GM19397 (cell line): ENCODE measurements at regions not wholly inside any gene's neighbourhood (a gene's known extent, or its start where the extent isn't known, plus 50 kb on each side); places are given as distances from the start of the nearest gene placed in this dataset.
"Not testable (repeated sequence)": the region's sequence is repeated elsewhere in the genome, so short reads cannot be mapped to it uniquely, and the experiment has no call there.

Source experiments
- ATAC-seq: cut with Tn5 transposase; IDR thresholded peaks from one replicate; pipeline ENCODE4 v1.9.1; 2021; ENCODE audit warnings: mild to moderate bottlenecking, moderate library complexity; ENCODE audit not compliant: unreplicated experiment

DNA sequence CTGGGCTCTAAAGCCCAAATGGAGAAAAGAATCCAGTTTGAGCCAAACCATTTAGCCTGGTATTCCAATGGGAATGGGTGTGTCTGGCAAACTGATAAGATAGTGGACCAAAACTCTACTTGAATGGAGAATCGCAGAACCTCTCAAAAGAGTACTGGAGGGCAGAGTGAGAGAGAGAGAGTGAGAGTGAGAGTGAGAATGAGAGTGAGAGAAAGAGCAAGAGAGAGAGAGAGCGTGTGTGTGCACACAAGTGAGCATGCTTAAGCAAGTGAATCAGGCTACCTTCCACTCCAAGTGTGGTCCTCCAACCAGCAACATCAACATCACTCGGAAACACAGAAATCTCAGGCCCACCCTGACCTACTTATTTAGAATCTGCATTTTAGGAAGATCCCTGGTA lies 58.8 kb downstream of the UQCRFS1 start:
- ATAC-seq: no peak

DNA sequence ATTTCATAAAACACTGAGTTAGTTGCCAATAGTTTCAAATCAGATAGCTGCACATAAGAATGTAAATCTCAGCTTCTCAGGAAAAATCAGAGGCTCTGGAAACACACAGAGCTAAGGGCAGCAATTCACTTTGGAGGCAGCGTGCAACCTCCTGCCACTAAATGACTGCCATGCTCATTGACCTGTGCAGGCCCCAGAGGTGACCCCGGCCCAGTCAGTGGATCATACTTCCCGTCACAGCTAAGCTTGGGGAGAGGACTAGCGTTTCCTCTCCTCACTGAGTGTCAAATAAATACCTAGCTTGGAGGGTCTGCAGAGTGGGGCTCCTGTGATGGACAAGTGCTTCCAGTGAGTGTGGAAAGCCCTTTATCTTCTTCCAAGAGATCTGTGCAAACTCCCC lies 67.2 kb downstream of the UQCRFS1 start:
- no peak for ATAC-seq

DNA sequence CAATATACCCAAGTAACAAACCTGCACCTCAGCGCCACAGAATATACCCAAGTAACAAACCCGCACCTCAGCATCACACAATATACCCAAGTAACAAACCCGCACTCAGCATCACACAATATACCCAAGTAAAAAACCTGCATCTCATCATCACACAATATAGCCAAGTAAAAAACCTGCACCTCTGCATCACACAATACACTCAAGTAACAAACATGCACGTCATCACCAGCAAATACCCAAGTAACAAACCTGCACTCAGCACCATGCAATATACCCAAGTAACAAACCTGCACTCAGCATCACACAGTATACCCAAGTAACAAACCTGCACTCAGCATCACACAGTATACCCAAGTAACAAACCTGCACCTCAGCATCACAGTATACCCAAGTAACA lies 69.8 kb downstream of the UQCRFS1 start:
- ATAC-seq: no peak

DNA sequence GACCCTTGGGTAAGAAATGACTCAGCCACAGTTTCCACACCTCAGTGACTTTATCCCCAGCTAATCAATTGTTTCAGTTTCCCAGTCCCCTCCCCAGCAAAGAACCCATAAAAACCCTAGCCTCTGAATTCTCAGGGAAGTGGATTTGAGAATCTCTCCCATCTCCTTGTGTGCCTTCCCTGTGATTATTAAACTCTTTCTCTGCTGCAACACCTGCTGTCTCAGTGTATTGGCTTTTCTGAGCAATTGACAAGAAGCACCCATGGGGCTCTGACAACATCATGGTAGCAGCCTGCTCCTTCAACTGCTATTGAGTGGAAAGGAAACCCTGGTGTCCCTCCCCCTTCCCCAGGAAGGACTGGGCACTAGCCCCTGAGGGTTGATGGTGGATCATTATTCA lies 73.7 kb downstream of the UQCRFS1 start:
- no peak for ATAC-seq

DNA sequence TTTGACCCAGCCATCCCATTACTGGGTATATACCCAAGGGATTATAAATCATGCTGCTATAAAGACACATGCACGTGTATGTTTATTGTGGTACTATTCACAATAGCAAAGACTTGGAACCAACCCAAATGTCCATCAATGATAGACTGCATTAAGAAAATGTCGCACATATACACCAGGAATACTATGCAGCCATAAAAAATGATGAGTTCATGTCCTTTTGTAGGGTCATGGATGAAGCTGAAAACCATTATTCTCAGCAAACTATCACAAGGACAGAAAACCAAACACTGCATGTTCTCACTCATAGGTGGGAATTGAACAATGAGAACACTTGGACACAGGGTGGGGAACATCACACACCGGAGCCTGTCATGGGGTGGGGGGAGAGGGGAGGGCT lies 74.7 kb downstream of the UQCRFS1 start:
- ATAC-seq: not testable (repeated sequence)

DNA sequence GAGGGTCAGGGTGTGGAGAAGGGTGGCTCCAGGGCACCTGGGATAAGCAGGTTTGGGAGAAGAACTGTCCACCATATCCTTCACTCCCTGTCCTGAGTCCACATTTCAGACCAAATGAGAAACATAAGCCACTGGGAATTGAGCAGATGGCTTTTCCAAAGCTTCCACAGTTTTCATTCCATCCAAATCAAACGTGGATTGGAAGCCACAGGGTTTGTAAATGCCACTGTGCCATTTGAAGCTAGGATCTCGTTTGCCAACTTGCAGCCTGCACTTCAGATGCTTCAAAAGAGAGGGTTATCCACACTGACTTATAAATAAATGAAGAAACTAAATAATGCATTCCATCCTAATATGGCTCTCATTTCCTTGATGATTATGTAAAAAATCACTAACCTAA lies 81.5 kb downstream of the UQCRFS1 start:
- no peak for ATAC-seq

DNA sequence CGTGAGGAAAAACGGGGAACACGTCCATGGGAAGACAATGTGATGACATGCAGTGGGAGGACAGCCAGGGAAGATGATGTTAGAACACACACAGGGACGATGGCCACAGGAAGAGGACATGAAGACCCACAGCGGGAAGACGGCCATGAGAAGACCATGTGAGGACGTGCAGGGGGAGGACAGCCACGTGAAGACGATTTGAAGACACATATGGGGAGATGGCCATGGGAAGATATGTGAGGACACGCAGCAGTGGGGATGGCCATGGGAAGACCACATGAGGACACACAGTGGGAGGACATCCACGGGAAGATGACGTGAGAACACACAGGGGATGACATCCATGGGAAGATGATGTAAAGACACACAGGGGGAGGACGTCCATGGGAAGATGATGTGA lies 83.8 kb downstream of the UQCRFS1 start:
- ATAC-seq: no peak

DNA sequence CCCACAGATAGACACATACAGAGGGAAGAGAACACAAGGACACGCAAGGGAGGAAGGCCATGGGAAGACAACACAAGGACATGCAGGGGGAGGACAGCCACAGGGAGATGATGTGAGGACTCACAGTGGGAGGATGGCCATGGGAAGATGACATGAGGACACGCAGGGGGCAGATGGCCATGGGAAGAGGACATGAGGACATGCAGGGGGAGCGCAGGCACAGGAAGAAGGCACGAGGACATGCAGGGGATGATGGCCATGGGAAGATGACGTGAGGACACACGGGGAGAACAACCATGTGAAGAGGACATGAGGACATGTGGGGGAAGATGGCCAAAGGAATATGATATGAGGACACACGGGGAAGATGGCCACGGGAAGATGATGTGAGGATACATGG lies 84.7 kb downstream of the UQCRFS1 start:
- ATAC-seq: no peak

DNA sequence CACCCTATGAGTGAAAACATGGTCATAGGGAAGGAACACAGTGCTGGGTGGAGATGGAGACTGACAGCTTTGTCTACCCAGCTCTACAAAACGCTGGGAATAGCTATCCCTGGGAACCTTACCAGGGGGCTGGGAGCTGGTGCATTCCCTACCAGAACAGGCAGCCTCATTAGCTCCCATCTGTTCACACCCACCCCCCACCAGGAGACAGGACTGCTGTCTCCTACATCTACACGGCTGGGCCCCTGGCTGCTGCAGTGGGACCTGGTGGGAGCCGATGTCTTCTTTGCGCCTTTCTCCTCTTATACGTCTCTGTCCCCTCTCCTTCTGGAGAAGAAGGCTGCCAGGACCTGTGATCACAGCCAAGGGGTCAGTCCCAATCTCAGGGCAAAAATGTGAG lies 90.8 kb downstream of the UQCRFS1 start:
- ATAC-seq: no peak

DNA sequence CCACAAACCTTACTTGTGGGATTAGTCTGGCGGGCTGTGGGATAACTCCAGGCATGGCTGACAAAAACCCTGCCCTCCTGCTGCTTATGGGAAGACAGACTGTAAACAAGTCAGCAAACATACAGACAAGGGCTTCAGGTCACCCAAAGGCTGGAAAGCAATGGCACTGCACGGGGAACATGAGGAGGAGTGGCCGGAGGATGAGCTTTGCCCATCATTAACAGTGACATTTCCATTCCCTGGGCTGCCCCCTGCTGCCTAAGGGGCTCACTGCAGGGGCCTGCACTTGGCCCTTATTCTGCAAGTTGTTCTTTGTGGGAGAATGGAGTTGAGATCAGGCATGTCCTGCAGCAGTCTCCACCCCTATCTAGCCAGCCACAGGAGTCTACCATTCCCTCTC lies 91.3 kb downstream of the UQCRFS1 start:
- no peak for ATAC-seq

DNA sequence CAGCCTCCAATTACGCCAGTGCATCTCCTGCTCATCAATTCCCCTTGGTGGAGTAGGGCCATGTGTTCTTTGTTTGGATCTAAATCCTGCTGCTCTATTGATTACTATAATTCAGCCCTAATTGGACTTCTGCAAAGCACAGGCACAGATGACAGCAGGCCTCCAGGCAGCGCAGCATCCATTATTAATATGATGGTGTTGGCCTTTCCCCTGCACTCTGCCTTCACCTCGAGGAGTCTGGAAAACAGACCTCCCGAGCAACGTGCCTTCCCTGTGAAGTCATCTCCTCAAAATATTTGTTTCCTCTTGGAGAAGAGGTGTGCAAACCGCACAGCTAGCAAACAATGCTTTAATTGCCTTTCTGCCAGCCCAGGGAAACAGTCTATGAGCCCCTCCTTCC lies 92.5 kb downstream of the UQCRFS1 start:
- no peak for ATAC-seq

DNA sequence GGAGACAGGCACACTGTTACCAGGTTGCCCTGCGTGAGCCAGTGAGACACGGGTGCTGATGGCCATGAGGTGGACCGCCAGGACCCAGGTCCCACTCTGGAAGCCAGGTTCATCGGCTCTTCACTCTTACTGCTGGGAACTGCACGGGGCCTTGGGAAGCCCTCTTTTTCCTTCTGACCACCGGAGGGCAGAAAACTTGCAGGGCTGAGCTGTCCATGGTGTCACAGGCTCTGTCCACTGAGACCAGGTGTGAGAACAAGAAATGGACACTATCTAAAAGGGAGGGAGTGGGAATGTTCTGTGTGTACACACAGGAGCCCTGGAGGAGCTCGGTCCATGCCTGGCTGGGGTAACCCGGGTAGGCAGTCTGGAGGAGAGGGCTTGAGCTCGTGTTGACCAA lies 93.4 kb downstream of the UQCRFS1 start:
- no peak for ATAC-seq

DNA sequence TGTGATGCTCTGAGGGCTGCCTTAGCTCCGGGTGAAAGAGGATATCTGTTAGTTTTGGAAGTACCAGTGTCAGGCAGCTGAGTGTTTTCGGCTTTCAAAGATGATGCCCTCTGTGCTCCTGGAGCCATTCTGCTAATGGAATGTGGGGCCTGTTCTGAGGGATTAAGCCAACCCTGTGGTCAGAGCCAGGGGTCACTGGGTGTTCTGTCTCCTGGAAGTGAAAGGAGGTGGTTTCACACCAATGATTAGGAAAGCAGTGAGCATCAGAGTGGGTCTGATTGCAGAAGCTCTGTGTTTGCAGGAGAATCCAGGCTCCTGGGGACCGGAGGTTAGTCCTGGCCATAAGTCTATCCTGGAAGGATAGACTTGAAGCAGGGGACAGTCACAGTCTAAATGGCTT lies 94.6 kb downstream of the UQCRFS1 start:
- ATAC-seq: no peak

DNA sequence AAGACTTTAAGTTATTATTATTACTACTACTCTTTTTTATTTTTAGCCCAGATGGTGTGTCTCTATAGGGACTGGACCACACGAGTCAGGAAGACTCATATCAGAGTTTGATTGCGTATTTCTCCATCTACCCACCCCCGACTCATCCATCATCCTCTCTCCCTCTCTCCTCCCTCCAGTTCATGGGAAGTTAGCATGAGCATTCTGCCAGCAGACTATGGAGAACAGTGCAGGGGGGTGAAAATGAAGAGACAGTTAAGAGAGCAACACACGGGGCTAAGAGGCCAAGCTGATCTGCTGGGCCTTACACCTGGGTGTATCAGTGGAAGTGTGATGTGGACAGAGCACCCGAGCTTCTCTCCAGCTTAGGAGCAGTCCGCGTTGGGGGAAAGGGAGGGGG lies 95.0 kb downstream of the UQCRFS1 start:
- ATAC-seq: no peak

DNA sequence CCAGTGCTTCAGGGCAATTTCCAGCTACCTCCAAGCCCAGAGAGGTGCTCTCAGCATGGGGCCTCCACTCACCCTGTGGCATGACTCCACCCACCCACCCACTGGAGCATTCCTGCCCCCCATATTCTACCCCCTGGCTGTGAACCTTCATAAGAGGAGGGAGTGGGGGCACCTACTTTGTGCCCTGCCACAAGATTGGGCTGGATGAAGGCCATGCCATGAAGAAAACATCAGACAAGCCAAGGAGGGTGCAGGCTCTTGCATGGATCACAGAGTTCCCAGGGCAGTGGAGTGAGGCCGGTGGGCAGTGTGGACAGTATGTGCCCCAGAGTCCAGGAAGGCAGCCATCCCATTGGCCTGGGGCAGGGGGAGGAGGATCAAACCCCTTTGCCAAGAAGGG lies 97.8 kb downstream of the UQCRFS1 start:
- ATAC-seq: no peak

DNA sequence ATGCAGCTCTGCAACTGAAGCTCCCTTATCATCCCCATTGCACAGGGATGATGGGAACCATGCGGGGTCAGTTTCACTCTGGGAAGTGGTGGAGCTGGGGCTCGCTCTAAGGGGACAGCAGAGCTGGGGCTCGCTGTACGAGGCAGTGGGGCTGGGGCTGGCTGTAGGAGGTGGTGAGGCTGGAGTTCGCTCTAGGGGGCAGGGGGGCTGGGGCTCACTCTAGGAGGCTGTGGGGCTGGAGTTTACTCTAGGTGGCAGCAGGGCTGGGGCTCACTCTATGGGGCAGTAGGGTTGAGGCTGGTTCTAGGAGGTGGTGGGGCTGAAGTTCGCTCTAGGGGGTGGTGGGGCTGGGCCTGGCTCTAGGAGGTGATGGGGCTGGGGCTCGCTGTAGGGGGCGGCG lies 99.1 kb downstream of the UQCRFS1 start:
- no peak for ATAC-seq

DNA sequence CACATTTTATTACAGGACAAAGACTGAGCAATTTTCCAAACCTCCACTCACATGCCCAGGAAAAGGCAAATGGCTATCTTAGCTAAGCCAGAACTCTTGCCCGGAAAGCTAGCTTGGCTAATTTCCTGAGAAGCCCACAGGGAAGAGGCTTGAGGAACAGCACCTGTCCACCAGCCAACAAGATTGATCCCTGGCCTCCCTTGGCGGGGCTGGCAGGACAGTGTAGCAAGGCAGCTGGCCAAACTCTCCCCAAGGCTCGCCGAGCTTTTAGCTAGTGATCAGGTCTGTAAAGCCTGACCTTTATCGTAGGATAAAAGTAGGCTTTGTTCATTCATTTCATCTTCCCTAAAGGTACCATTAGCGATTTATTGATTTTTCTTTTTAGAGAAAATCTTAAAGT lies 101.4 kb downstream of the UQCRFS1 start:
- no peak for ATAC-seq

DNA sequence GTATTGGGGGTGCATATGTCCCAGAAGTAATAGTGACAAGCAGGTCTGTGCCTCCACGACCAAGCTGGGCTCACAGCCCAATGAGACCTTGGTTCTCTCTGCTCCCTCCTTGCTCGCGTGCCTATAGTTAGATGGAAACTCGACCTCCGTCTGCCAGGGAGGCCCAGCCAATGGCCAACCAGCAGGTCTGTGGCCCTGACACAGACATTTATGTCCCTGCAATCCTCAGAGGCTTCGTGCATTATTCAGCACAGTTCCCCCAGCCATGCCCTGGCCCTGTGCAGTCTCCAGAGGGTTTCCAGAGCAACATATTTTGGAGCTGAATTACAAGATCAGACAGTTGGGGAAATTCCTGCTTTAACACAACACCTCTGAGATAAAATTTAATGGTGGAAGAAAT lies 105.1 kb downstream of the UQCRFS1 start:
- no peak for ATAC-seq

DNA sequence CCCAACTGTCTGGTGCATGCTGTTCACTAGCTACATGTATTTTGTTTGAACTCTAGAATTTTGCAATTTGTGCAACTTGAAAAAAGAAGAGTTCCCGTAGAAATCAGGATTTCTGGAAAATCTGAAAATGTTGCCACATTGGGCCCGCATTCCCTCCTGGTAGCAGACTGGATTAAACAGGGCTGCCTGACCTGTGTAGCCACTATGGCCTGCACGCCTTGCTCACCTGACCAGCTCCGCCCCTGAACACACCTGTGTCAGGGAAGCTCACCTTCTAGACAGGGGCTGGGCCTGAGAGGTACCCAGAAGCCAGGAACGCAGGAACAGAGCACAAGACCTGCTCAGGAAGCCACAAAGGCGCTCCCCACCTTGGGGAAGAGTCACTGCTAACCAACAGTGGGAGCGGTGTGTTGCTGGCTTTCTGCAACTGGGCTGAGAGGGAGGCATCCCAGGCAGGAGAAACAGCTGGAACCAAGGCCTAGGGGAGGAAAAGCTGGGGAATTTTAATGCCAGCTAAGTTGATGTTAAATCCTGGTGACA lies 106.5 kb downstream of the UQCRFS1 start:
- ATAC-seq: no peak

DNA sequence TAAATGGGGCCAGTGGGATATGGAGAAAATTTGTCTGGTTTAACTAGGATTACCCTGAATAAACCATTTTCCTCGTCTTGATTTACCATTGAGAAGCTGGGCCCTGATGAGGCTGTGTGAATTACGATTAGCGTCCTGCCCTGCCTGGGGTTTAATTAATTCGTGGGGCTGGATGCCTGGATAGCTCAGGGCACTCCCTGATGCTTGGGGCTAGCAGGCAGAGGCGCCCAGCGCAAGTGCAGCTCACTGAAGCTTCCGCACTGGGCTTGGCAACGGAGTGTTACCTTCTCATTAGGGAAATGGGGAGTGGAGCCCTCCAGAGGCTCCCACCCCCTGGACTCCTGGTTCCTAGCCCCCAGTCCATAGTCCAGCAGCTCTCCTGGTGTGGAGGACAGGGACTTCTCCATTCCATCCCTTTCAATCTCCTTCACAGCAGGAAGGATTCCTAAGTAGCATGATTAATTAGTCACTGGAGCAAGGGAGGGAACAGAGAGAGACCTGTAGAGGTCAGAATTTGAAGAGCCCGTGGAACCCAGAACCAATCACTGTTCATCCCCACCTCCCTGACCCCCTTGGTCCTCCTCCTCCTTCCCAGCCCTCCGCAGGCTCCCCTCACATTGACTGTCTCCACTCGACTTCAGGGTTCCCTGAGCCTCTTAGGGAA lies 107.2 kb downstream of the UQCRFS1 start:
- no peak for ATAC-seq

DNA sequence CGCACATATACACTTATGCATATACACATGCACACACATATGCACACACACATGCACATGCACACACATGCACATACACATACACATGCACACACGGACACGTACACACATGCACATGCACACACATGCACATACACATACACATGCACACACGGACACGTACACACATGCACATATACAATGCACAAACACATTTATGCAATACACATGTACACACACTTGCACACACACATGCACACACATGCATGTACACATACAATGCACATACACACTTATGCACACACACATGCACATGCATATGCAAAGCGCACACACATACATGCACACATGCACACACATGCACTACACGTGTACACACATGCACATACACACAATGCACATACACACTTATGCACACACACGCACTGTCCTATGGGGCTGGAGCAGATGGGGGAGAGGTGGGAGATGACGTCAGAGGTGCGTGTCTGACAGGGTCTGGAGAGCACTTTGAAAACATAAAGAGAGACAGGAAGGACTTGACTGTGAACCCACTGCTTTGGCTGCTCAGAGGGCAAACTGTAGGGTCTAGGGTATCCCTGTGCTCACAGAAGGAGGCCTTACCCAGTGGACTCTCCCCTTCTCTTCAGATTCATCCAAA lies 108.2 kb downstream of the UQCRFS1 start:
- no peak for ATAC-seq

DNA sequence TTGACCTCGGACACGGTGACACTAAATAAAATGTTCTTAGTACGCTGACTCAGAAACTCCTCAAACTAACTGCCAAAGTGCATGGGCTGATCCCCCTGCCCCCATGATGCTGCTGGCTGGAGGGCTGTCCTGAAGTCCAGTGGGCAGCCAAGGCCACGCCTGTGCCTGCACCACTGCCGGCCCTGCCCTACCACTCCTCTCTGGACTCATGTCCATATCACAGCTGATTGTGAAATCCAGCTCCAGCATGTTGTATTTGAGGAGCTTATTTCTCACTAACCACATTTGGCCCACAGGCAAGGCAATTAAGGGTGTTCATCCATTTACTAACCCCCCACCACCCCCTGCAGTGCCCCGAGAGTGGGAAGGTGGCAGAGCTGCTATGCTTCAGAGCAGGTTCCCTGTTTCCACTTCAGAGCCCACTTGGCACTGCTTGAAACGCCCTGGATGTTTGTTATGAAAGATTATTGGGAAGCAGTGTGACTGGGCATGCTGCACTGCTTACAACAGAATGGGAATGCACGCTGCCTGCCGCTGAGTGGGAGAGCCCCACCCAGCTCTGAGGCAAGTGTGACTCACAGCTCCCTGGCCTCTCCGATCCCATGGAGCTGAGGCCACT lies 114.0 kb downstream of the UQCRFS1 start:
- ATAC-seq: no peak
